Activated CD4-positive, alpha-beta memory T cell treated with anti-CD3 and anti-CD28 coated beads for 36 hours (primary cell): ENCODE measurements at regions not wholly inside any gene's neighbourhood (a gene's known extent, or its start where the extent isn't known, plus 50 kb on each side); places are given as distances from the start of the nearest gene placed in this dataset.

Experiments used
- CTCF ChIA-PET: fragments of 350-600 bp; sonication (Branson Sonifier 250); formaldehyde crosslinking; loops from one replicate; lab custom pipeline; 2021; ENCODE audit warnings: antibody characterized with exemption, inconsistent platforms; lab: Charles Lee
- POLR2A ChIA-PET: fragments of 350-600 bp; sonication (Branson Sonifier 250); formaldehyde crosslinking; loops from one replicate; lab custom pipeline; 2021; ENCODE audit warnings: antibody characterized with exemption; lab: Charles Lee
- DNase-seq: peaks from one replicate; pipeline ENCODE4 v3.0.0-alpha.2; 2020
- H3K27ac Mint-ChIP-seq: one replicate; pipeline ENCODE4 v1.8.0; 2021; ENCODE audit warnings: mixed read lengths
- H3K27me3 Mint-ChIP-seq: one replicate; pipeline ENCODE4 v1.8.0; 2021; ENCODE audit warnings: mixed read lengths
- H3K36me3 Mint-ChIP-seq: one replicate; pipeline ENCODE4 v1.8.0; 2021; ENCODE audit warnings: mixed read lengths
- H3K4me1 Mint-ChIP-seq: one replicate; pipeline ENCODE4 v1.8.0; 2021; ENCODE audit warnings: low read depth, mixed read lengths
- H3K4me3 Mint-ChIP-seq: one replicate; pipeline ENCODE4 v1.8.0; 2021; ENCODE audit warnings: mild to moderate bottlenecking, mixed read lengths
- H3K9me3 Mint-ChIP-seq: one replicate; pipeline ENCODE4 v1.8.0; 2021; ENCODE audit warnings: mixed read lengths
- intact Hi-C: fragments of 100-400 bp; cut with micrococcal nuclease; formaldehyde crosslinking; loops from one replicate; pipeline ENCODE4 v1.15.1; 2023

- CTCF ChIA-PET = no interaction called here
- H3K36me3 Mint-ChIP-seq = no peaks in the 10 kb centered on the region
- DNase-seq = no peak
- no peaks in the 10 kb centered on the region for H3K27me3 Mint-ChIP-seq
- no peaks in the 10 kb centered on the region for H3K4me1 Mint-ChIP-seq
- no peak overlapping the region for H3K27ac Mint-ChIP-seq
- peaks cover 25% of the 10 kb centered on the region for H3K9me3 Mint-ChIP-seq
- H3K4me3 Mint-ChIP-seq = no peak overlapping the region
- intact Hi-C loops = no loop called here
- POLR2A ChIA-PET = no interaction called here
These were observed 496.9 kb upstream of the MBL2 start for GRCh38 chr10:53269482-53269881.

- H3K27me3 Mint-ChIP-seq = no peaks in the 10 kb centered on the region
- ChIA-PET CTCF (no interaction called here), POLR2A (no interaction called here)
- H3K27ac Mint-ChIP-seq = no peak overlapping the region
- intact Hi-C loops = no loop called here
- no peaks in the 10 kb centered on the region for H3K36me3 Mint-ChIP-seq
- H3K9me3 Mint-ChIP-seq = peaks cover 27% of the 10 kb centered on the region
- DNase-seq = no peak
- H3K4me1 Mint-ChIP-seq = no peaks in the 10 kb centered on the region
- no peak overlapping the region for H3K4me3 Mint-ChIP-seq
These were observed 487.6 kb upstream of the MBL2 start for GRCh38 chr10:53260213-53260612.

GRCh38 chr10:53256623-53257022, 484.0 kb upstream of the MBL2 start:
- H3K27ac Mint-ChIP-seq = no peak overlapping the region
- intact Hi-C loops = no loop called here
- H3K36me3 Mint-ChIP-seq = no peaks in the 10 kb centered on the region
- POLR2A ChIA-PET = no interaction called here
- CTCF ChIA-PET = no interaction called here
- H3K27me3 Mint-ChIP-seq = no peaks in the 10 kb centered on the region
- no peak overlapping the region for H3K4me3 Mint-ChIP-seq
- peaks cover 42% of the 10 kb centered on the region for H3K9me3 Mint-ChIP-seq
- H3K4me1 Mint-ChIP-seq = no peaks in the 10 kb centered on the region
- DNase-seq = no peak

GRCh38 chr10:53255661-53256205, 483.1 kb upstream of the MBL2 start:
- intact Hi-C loops = no loop called here
- Mint-ChIP-seq H3K27me3 (no peaks in the 10 kb centered on the region), H3K4me1 (no peaks in the 10 kb centered on the region), H3K9me3 (peaks cover 40% of the 10 kb centered on the region), H3K4me3 (no peak overlapping the region), H3K27ac (no peak overlapping the region), H3K36me3 (no peaks in the 10 kb centered on the region)
- ChIA-PET CTCF (no interaction called here), POLR2A (no interaction called here)
- no peak for DNase-seq

GRCh38 chr10:53253221-53253620, 480.6 kb upstream of the MBL2 start:
- H3K27me3 Mint-ChIP-seq = no peaks in the 10 kb centered on the region
- POLR2A ChIA-PET = no interaction called here
- intact Hi-C loops = no loop called here

GRCh38 chr10:53239873-53240272, 467.3 kb upstream of the MBL2 start:
- Mint-ChIP-seq H3K4me3 (no peak overlapping the region), H3K9me3 (peaks cover 10% of the 10 kb centered on the region), H3K27me3 (no peaks in the 10 kb centered on the region), H3K27ac (no peak overlapping the region), H3K36me3 (no peaks in the 10 kb centered on the region), H3K4me1 (no peaks in the 10 kb centered on the region)
- DNase-seq = no peak
- CTCF ChIA-PET = no interaction called here
- intact Hi-C loops = no loop called here
- POLR2A ChIA-PET = no interaction called here

More at GRCh38 chr10:53253221-53253620, 480.6 kb upstream of the MBL2 start:
- H3K4me3 Mint-ChIP-seq = no peak overlapping the region
- H3K27ac Mint-ChIP-seq = no peak overlapping the region
- H3K4me1 Mint-ChIP-seq = no peaks in the 10 kb centered on the region
- DNase-seq = no peak
- no peaks in the 10 kb centered on the region for H3K36me3 Mint-ChIP-seq
- CTCF ChIA-PET = no interaction called here
- H3K9me3 Mint-ChIP-seq = peaks cover 38% of the 10 kb centered on the region

- ChIA-PET CTCF (interaction anchor here (0.7 kb wide), 1 partner anchor 14 kb away, joined by 3 read pairs; no protein-coding TSS in a partner anchor), POLR2A (no interaction called here)
- no peak for DNase-seq
- Mint-ChIP-seq H3K4me3 (no peak overlapping the region), H3K4me1 (no peaks in the 10 kb centered on the region), H3K27me3 (no peaks in the 10 kb centered on the region), H3K27ac (no peak overlapping the region), H3K36me3 (no peaks in the 10 kb centered on the region), H3K9me3 (peaks cover 17% of the 10 kb centered on the region)
- intact Hi-C loops = no loop called here
These were observed 464.4 kb upstream of the MBL2 start for GRCh38 chr10:53236941-53237340.

GRCh38 chr10:53233749-53234148, 461.2 kb upstream of the MBL2 start:
- H3K36me3 Mint-ChIP-seq = no peaks in the 10 kb centered on the region
- H3K4me1 Mint-ChIP-seq = no peaks in the 10 kb centered on the region
- no peak overlapping the region for H3K27ac Mint-ChIP-seq
- peaks cover 18% of the 10 kb centered on the region for H3K9me3 Mint-ChIP-seq
- intact Hi-C loops = no loop called here
- ChIA-PET POLR2A (no interaction called here), CTCF (no interaction called here)
- DNase-seq = no peak
- H3K27me3 Mint-ChIP-seq = no peaks in the 10 kb centered on the region
- H3K4me3 Mint-ChIP-seq = no peak overlapping the region

- Mint-ChIP-seq H3K36me3 (no peaks in the 10 kb centered on the region), H3K4me3 (no peak overlapping the region), H3K27me3 (no peaks in the 10 kb centered on the region), H3K4me1 (no peaks in the 10 kb centered on the region), H3K9me3 (peaks cover 26% of the 10 kb centered on the region), H3K27ac (no peak overlapping the region)
- ChIA-PET POLR2A (no interaction called here), CTCF (no interaction called here)
- no peak for DNase-seq
- intact Hi-C loops = no loop called here
These were observed 458.1 kb upstream of the MBL2 start for GRCh38 chr10:53230651-53231050.

GRCh38 chr10:53223851-53224250, 451.3 kb upstream of the MBL2 start:
- peaks cover 14% of the 10 kb centered on the region for H3K9me3 Mint-ChIP-seq
- H3K27me3 Mint-ChIP-seq = no peaks in the 10 kb centered on the region
- DNase-seq = no peak
- no peak overlapping the region for H3K4me3 Mint-ChIP-seq
- no peaks in the 10 kb centered on the region for H3K4me1 Mint-ChIP-seq
- ChIA-PET POLR2A (no interaction called here), CTCF (no interaction called here)
- no peak overlapping the region for H3K27ac Mint-ChIP-seq
- intact Hi-C loops = no loop called here
- no peaks in the 10 kb centered on the region for H3K36me3 Mint-ChIP-seq

- Mint-ChIP-seq H3K27ac (no peak overlapping the region), H3K27me3 (no peaks in the 10 kb centered on the region), H3K4me1 (no peaks in the 10 kb centered on the region), H3K9me3 (peaks cover 14% of the 10 kb centered on the region), H3K4me3 (no peak overlapping the region), H3K36me3 (no peaks in the 10 kb centered on the region)
- POLR2A ChIA-PET = no interaction called here
- intact Hi-C loops = no loop called here
- no peak for DNase-seq
- CTCF ChIA-PET = no interaction called here
These were observed 450.2 kb upstream of the MBL2 start for GRCh38 chr10:53222806-53223205.

- DNase-seq = no peak
- H3K27me3 Mint-ChIP-seq = no peaks in the 10 kb centered on the region
- H3K9me3 Mint-ChIP-seq = peaks cover 45% of the 10 kb centered on the region
- intact Hi-C loops = no loop called here
- CTCF ChIA-PET = no interaction called here
- POLR2A ChIA-PET = no interaction called here
- H3K27ac Mint-ChIP-seq = no peak overlapping the region
- H3K36me3 Mint-ChIP-seq = no peaks in the 10 kb centered on the region
- no peak overlapping the region for H3K4me3 Mint-ChIP-seq
- H3K4me1 Mint-ChIP-seq = no peaks in the 10 kb centered on the region
These were observed 437.5 kb upstream of the MBL2 start for GRCh38 chr10:53209944-53210611.

GRCh38 chr10:53183733-53184132, 411.1 kb upstream of the MBL2 start:
- intact Hi-C loops = no loop called here
- Mint-ChIP-seq H3K27ac (no peak overlapping the region), H3K4me1 (no peaks in the 10 kb centered on the region), H3K27me3 (no peaks in the 10 kb centered on the region), H3K36me3 (no peaks in the 10 kb centered on the region), H3K4me3 (no peak overlapping the region), H3K9me3 (peaks cover 40% of the 10 kb centered on the region)
- no peak for DNase-seq
- CTCF ChIA-PET = no interaction called here
- POLR2A ChIA-PET = no interaction called here
